ENCODE measurements at regions not wholly inside any gene's neighbourhood (a gene's known extent, or its start where the extent isn't known, plus 50 kb on each side); places are given as distances from the start of the nearest gene placed in this dataset.
"Not testable (repeated sequence)": the region's sequence is repeated elsewhere in the genome, so short reads cannot be mapped to it uniquely, and the experiment has no call there.

DNA sequence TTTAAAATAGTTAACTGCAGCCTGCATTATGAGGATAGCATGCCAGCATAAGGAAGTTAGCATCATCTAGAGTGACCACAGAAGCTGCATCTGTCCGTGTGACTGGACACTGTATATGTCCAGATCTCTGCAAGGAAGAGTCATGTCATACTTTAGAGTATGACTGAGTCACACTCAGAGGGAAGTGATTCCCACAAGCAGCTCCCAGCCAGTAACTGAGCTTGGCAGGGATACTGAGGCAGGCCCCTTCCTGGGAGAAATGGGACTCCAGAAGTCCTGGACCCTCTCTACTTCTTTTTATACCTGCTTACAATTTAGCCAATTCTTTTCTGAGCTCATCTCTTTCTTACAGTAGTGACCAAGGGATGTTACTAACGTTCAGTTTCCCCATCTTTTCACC, 2975.9 kb downstream of the RPIA start:
- TF ChIP-seq EZH2 (IDR thresholded peaks at IDR 0.05; ENCODE audit: insufficient read depth, low read length) = not testable (repeated sequence)
- TF ChIP-seq, protein P1, sequence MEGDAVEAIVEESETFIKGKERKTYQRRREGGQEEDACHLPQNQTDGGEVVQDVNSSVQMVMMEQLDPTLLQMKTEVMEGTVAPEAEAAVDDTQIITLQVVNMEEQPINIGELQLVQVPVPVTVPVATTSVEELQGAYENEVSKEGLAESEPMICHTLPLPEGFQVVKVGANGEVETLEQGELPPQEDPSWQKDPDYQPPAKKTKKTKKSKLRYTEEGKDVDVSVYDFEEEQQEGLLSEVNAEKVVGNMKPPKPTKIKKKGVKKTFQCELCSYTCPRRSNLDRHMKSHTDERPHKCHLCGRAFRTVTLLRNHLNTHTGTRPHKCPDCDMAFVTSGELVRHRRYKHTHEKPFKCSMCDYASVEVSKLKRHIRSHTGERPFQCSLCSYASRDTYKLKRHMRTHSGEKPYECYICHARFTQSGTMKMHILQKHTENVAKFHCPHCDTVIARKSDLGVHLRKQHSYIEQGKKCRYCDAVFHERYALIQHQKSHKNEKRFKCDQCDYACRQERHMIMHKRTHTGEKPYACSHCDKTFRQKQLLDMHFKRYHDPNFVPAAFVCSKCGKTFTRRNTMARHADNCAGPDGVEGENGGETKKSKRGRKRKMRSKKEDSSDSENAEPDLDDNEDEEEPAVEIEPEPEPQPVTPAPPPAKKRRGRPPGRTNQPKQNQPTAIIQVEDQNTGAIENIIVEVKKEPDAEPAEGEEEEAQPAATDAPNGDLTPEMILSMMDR (IDR thresholded peaks at IDR 0.05; ENCODE audit: insufficient read depth, low read depth, low read length) = not testable (repeated sequence)
